Peyer's patch (tissue), 4 donors: ENCODE measurements at regions not wholly inside any gene's neighbourhood (a gene's known extent, or its start where the extent isn't known, plus 50 kb on each side); places are given as distances from the start of the nearest gene placed in this dataset.
"Not testable (repeated sequence)": the region's sequence is repeated elsewhere in the genome, so short reads cannot be mapped to it uniquely, and the experiment has no call there.

Experiments
- CTCF ChIP-seq, 6 experiments: fragments of 450-650 bp in 4 of 6; fragments of 200-600 bp in 2 of 6; sonication (generic) in 1 of 6; IDR thresholded peaks; one replicate each; pipeline ENCODE4 v1.5.1; 2017 to 2019; ENCODE audit warnings: antibody characterized with exemption in 6 of 6, mild to moderate bottlenecking in 3 of 6, moderate library complexity in 1 of 6
- POLR2A ChIP-seq, 2 donors: fragments of 450-650 bp; IDR thresholded peaks; one replicate each; pipeline ENCODE4 v1.5.1; 2017; ENCODE audit warnings: antibody characterized with exemption in 2 of 2, mild to moderate bottlenecking in 2 of 2, moderate library complexity in 2 of 2

DNA sequence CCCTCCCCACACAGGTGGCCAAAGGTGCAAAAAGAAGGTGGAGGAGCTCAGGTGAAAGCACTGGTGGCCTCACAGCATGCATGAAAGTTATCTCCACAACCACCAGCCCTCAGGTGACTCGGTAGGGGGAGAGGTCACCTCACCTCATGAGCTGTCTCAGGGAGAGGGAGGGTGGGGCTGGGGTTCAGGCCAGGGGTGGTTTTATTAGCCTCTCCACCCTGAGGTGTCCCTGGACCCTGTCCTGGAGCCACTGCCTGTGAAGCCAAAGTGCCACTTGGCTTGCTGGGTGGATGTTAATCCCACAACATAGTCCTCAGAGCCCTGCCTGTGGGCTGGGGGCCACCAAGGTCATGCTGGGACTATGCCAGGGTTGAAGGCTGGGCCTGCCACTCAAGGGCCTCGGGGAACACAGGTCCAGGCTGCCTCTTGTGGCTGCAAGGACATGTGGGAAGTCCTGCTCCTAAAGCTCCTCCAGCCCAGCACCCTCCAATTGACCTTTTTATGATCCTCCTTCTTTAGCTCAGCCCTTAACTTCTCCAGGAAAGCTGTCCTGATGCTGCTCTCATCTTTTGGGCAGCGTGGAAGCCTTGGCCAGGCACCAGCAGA lies 83.8 kb downstream of the MALL start:
- not testable (repeated sequence) for TF ChIP-seq CTCF, POLR2A (IDR thresholded peaks at IDR 0.05)
